GM21576 (cell line): ENCODE measurements at regions not wholly inside any gene's neighbourhood (a gene's known extent, or its start where the extent isn't known, plus 50 kb on each side); places are given as distances from the start of the nearest gene placed in this dataset.

ENCODE experiments used
- ATAC-seq: cut with Tn5 transposase; IDR thresholded peaks from one replicate; pipeline ENCODE4 v1.9.1; 2021; ENCODE audit warnings: mild to moderate bottlenecking, moderate library complexity; ENCODE audit not compliant: unreplicated experiment

- no peak for ATAC-seq
Observed at GRCh38 chr6:44500074-44500473, 112.6 kb downstream of the CDC5L start.

DNA sequence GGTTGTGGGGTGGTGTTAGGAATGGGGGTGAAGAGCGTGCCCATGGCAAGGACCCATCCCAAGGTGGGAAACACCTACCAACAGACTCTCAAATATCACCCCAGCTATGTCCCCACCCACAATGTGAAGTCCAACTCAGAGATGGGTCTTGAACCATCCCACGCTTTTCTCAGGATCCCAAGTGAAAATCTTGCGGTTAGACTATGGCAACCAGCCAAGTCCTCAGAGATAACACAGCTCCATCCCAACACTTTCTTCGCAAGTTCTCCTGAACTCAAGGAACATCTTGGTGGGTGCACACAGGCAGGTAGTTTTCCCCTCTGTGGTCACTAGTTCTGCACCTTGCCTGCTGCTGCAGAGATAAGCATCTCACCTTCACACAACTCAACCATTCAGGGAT, 116.0 kb downstream of the CDC5L start:
- ATAC-seq = no peak

- ATAC-seq = no peak
Observed at GRCh38 chr6:44504301-44504791, 116.8 kb downstream of the CDC5L start.

DNA sequence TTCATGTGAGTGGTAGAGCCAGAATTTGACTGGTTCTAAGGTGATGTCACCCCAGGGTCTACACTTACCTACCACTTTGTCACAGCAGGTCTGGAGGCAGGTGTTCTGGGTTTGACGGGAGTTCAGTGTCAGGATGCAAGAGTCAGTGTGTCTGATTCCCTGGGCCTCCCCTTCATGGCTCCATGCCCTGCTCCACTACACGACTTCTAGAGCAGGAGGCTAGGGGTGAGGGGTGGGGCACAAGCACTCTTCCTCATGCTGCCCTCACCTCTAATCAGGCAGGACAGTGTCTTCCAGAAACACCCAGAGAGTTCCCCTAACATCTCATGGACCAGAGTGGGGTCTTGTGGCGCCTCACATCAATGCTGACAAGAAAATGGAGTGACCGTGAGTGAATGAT, 118.2 kb downstream of the CDC5L start:
- ATAC-seq = no peak

- ATAC-seq = no peak
Observed at GRCh38 chr6:44507014-44507413, 119.5 kb downstream of the CDC5L start.

GRCh38 chr6:44508646-44509045, 121.1 kb downstream of the CDC5L start:
- no peak for ATAC-seq

DNA sequence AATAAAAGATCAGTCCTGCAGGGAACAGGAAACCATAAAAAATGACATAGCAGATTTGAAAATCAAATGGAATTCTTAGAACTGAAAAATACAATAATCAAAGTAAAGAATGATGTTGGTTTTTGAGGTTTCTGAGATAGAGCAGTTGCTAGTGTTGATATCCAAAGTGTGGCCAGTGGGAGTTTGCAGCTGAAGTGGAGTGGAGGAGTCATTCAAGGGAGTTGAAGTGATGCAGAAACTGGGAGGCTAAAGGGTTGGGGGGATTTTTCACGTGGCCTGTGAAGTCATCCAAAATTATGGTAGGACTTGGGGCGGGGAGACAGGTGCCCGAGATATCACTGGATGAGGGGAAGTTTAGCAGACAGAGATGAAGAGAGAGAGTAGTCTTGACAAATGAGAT, 123.6 kb downstream of the CDC5L start:
- no peak for ATAC-seq

DNA sequence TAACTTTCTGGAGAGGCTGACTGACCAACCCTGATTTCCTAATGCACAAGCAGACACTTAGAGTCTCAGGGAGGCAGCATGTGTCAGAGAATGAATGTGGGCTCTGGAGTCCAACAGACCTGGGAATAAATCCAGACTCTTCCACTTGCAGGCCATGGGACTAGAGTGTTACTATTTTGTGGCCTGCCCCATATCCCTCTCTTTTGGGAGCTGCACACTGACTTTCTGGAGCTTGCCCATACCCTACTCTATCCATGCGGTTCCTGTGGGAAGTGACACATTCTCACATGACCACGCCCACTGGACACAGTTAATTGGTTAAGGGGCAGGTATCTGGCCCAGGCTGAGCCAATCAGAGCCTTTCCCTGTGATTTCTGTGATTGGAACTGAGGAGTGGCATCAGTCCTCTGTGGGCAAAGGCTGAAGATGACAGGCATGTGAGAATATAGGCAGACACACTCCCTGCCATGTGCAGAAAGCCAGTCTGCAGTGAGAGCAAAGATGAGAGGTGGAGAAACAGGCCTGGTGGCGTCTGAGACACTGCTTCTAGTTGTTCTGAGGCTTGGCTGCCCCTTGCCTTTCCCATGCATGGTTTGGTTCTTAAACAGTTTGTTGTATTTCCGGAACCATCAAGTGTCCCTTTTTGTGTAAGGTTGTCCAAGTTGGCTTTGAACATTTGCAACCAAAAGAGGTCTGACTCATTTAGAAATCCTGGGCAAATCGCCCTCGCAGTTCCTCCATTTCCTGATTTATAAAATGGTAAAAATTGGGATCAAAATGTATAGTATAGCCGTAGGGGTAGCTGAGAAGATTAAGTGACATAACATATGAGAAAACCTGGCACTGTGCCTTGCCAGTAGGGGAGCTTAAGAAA, 125.6 kb downstream of the CDC5L start:
- ATAC-seq = no peak

DNA sequence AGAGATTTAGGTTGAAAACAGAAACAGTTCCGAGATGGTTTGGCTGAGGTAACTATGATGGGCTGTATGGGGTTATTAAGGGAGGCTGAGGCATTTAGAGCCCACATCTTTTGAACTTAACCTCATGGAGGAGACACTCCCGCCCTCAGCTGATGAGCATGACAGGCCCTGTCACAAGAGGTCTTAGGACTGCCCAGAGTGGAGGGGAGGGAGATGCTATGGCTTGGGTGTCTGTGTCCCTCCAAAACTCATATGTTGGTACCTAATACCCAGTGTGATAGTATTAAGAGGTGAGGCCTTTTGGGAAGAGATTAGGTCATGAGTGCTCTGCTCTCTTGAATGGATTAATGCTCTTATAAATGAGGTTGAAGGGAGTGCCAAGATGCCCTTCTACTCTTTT, 126.6 kb downstream of the CDC5L start:
- no peak for ATAC-seq

GRCh38 chr6:44514576-44515193, 127.2 kb downstream of the CDC5L start:
- ATAC-seq = no peak

DNA sequence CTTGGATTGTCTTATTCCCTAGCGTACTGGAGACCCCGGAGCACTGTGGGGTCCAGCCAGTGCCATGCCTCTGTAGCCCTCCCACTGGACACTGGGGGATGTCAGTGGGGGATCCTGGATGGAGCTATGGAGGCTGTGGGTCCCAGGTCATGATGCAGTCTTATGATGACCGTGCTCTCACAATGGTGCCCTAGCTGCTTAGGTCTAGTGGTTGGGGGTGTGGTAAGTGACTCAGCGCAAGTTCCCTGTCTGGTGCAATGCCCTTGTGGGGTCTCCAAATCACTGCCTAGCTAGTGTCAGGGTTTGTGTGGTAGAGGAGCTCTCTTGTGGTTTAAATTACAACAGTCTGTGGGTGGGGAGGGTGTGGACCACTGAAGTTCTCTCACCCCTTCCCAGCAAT, 135.4 kb downstream of the CDC5L start:
- ATAC-seq = no peak

- no peak for ATAC-seq
Observed at GRCh38 chr6:44524476-44525227, 137.1 kb downstream of the CDC5L start.

DNA sequence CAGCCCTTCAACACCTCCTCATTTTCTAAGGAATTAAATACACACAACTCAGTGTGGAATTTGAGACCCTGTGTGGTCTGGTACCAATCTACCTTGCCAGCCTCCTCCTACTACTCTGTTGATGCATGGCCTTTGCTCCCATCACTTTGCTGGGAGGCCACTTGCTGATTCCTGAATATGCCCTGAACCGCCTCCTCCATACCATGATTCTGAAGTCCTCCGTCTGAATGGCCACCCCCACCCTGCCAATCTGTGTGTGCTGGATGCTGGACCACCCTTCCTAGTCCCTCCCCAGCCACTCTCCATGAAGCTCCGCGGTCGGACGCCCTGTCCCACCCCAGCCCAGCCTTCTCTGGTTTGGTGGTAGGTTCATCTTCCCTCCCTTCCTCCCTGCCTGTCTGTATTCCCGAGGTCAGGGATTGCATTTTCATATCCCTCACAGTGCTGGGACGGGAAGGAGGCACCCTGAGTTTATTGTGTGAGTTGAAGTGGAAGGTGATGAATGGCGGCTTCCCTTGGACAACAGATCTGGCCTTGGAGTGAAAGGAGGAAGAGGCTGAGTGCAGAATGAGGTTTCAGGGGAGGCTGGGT, 138.3 kb downstream of the CDC5L start:
- no peak for ATAC-seq

- no peak for ATAC-seq
Observed at GRCh38 chr6:44527181-44527580, 139.7 kb downstream of the CDC5L start.

DNA sequence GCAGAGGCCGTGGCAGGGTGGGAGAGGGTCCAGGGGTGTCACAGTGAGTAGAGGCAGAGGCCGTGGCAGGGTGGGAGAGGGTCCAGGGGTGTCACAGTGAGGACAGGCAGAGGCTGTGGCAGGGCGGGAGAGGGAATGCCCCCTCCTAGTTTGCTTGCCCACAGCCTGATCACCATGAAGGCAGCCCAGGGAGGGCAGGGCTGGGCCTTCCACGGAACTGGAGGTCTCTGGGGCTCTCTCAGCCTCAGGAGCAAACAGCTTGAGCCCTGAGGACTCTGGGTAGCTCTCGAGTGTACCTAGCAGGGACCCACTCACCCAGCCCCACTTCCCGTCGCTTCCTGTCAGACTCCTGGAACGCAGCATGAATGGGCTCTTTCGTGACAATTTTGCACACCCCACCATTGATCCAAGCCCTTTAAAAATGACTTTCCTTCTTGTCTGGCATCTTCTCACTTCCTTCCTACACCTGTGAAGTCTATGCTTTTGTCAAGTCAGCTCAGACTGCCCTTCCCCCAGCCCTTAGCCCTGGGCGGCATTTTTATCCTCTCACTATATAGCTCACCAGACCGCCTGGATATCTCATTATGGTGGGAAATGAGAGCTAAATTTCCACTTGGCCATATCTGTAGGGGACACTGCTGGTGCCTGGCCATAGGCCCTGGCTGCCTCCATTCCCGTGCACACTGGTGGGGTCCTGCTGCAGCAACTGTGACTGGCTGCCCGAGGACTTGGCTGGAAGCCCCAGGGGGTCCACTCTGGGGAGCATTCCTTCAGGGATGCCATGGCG, 140.3 kb downstream of the CDC5L start:
- ATAC-seq = no peak

DNA sequence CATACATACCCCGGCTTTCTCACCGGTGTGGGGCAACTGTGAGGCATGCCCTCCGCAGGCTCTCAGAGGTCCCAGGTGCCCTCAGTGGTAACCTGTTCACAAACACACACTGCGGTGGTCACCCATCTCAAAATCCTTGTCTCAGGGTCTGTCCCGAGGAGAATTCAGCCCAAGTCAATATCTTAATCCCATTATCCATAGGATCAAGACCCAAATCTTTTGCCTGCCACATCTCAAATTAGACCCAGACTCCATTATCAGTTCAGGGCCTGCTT, 140.8 kb downstream of the CDC5L start:
- ATAC-seq = no peak

GRCh38 chr6:44528716-44529115, 141.2 kb downstream of the CDC5L start:
- ATAC-seq = no peak

- ATAC-seq = no peak
Observed at GRCh38 chr6:44529146-44529905, 141.8 kb downstream of the CDC5L start.

- no peak for ATAC-seq
Observed at GRCh38 chr6:44530209-44530909, 142.9 kb downstream of the CDC5L start.

GRCh38 chr6:44530910-44531234, 143.4 kb downstream of the CDC5L start:
- no peak for ATAC-seq
